ES-I3 (cell line): ENCODE measurements at regions not wholly inside any gene's neighbourhood (a gene's known extent, or its start where the extent isn't known, plus 50 kb on each side); places are given as distances from the start of the nearest gene placed in this dataset.

Experiments
- H3K36me3 ChIP-seq: 2 replicates; pipeline ENCODE4 v1.6.1; 2013; ENCODE audit warnings: mild to moderate bottlenecking, low read length, control low read depth, moderate library complexity; ENCODE audit not compliant: insufficient read depth
- H3K4me1 ChIP-seq: 2 replicates; pipeline ENCODE4 v1.6.1; 2013; ENCODE audit warnings: mild to moderate bottlenecking, control low read depth, low read length; ENCODE audit not compliant: insufficient read depth
- H3K9ac ChIP-seq: 2 replicates; pipeline ENCODE4 v1.6.1; 2013; ENCODE audit warnings: low read depth, mild to moderate bottlenecking, low read length, moderate library complexity
- H3K9me3 ChIP-seq: 2 replicates; pipeline ENCODE4 v1.6.1; 2013; ENCODE audit warnings: mild to moderate bottlenecking, low read length, moderate library complexity; ENCODE audit not compliant: control insufficient read depth, insufficient read depth

- Histone ChIP-seq H3K4me1 (no peaks in the 10 kb centered on the region), H3K9me3 (no peaks in the 10 kb centered on the region; the same call in 1 of the 2 replicates), H3K36me3 (no peaks in the 10 kb centered on the region), H3K9ac (no peak overlapping the region)
These were observed 526.1 kb downstream of the BRD1 start for GRCh38 chr22:49301398-49302149.

GRCh38 chr22:49300951-49301397, 526.7 kb downstream of the BRD1 start:
- no peaks in the 10 kb centered on the region for H3K4me1 ChIP-seq
- no peaks in the 10 kb centered on the region for H3K36me3 ChIP-seq
- no peak overlapping the region for H3K9ac ChIP-seq
- H3K9me3 ChIP-seq: no peaks in the 10 kb centered on the region; the same call in 1 of the 2 replicates

- H3K9ac ChIP-seq: no peak overlapping the region
- no peaks in the 10 kb centered on the region for H3K4me1 ChIP-seq
- H3K9me3 ChIP-seq: no peaks in the 10 kb centered on the region; the same call in 1 of the 2 replicates
- H3K36me3 ChIP-seq: no peaks in the 10 kb centered on the region
These were observed 527.4 kb downstream of the BRD1 start for GRCh38 chr22:49300241-49300640.

- Histone ChIP-seq H3K36me3 (no peaks in the 10 kb centered on the region), H3K9me3 (peaks cover 2% of the 10 kb centered on the region), H3K4me1 (no peaks in the 10 kb centered on the region), H3K9ac (no peak overlapping the region)
These were observed 527.8 kb downstream of the BRD1 start for GRCh38 chr22:49299821-49300231.

GRCh38 chr22:49298834-49299750, 528.6 kb downstream of the BRD1 start:
- H3K36me3 ChIP-seq: no peaks in the 10 kb centered on the region
- H3K4me1 ChIP-seq: no peaks in the 10 kb centered on the region
- no peak overlapping the region for H3K9ac ChIP-seq
- H3K9me3 ChIP-seq: peaks cover 10% of the 10 kb centered on the region

GRCh38 chr22:49297871-49298721, 529.6 kb downstream of the BRD1 start:
- Histone ChIP-seq H3K9ac (no peak overlapping the region), H3K9me3 (peaks cover 12% of the 10 kb centered on the region), H3K36me3 (no peaks in the 10 kb centered on the region), H3K4me1 (no peaks in the 10 kb centered on the region)

- H3K36me3 ChIP-seq: no peaks in the 10 kb centered on the region
- no peaks in the 10 kb centered on the region for H3K4me1 ChIP-seq
- peaks cover 14% of the 10 kb centered on the region for H3K9me3 ChIP-seq
- H3K9ac ChIP-seq: no peak overlapping the region
These were observed 530.3 kb downstream of the BRD1 start for GRCh38 chr22:49297286-49297870.

- H3K9me3 ChIP-seq: peaks cover 14% of the 10 kb centered on the region
These were observed 531.1 kb downstream of the BRD1 start for GRCh38 chr22:49296561-49296960.

GRCh38 chr22:49295851-49296560, 531.7 kb downstream of the BRD1 start:
- H3K9ac ChIP-seq: no peak overlapping the region
- no peaks in the 10 kb centered on the region for H3K4me1 ChIP-seq
- H3K36me3 ChIP-seq: no peaks in the 10 kb centered on the region
- H3K9me3 ChIP-seq: peaks cover 14% of the 10 kb centered on the region

More at GRCh38 chr22:49296561-49296960, 531.1 kb downstream of the BRD1 start:
- H3K4me1 ChIP-seq: no peaks in the 10 kb centered on the region
- H3K9ac ChIP-seq: no peak overlapping the region
- no peaks in the 10 kb centered on the region for H3K36me3 ChIP-seq

- Histone ChIP-seq H3K9ac (no peak overlapping the region), H3K9me3 (peaks cover 14% of the 10 kb centered on the region; the same call in 1 of the 2 replicates), H3K36me3 (no peaks in the 10 kb centered on the region), H3K4me1 (no peaks in the 10 kb centered on the region)
These were observed 532.3 kb downstream of the BRD1 start for GRCh38 chr22:49295465-49295743.

GRCh38 chr22:49294656-49295464, 532.8 kb downstream of the BRD1 start:
- H3K9me3 ChIP-seq: peaks cover 14% of the 10 kb centered on the region; the same call in 1 of the 2 replicates
- no peaks in the 10 kb centered on the region for H3K4me1 ChIP-seq
- H3K36me3 ChIP-seq: no peaks in the 10 kb centered on the region
- H3K9ac ChIP-seq: no peak overlapping the region

- H3K9ac ChIP-seq: no peak overlapping the region
- H3K4me1 ChIP-seq: no peaks in the 10 kb centered on the region
- H3K9me3 ChIP-seq: peaks cover 14% of the 10 kb centered on the region; the same call in 1 of the 2 replicates
- no peaks in the 10 kb centered on the region for H3K36me3 ChIP-seq
These were observed 534.8 kb downstream of the BRD1 start for GRCh38 chr22:49292909-49293308.

- peaks cover 14% of the 10 kb centered on the region; the same call in 1 of the 2 replicates for H3K9me3 ChIP-seq
- H3K4me1 ChIP-seq: no peaks in the 10 kb centered on the region
- no peak overlapping the region for H3K9ac ChIP-seq
- no peaks in the 10 kb centered on the region for H3K36me3 ChIP-seq
These were observed 535.9 kb downstream of the BRD1 start for GRCh38 chr22:49291781-49292180.
